ENCODE measurements at regions not wholly inside any gene's neighbourhood (a gene's known extent, or its start where the extent isn't known, plus 50 kb on each side); places are given as distances from the start of the nearest gene placed in this dataset.
"Not testable (repeated sequence)": the region's sequence is repeated elsewhere in the genome, so short reads cannot be mapped to it uniquely, and the experiment has no call there.

DNA sequence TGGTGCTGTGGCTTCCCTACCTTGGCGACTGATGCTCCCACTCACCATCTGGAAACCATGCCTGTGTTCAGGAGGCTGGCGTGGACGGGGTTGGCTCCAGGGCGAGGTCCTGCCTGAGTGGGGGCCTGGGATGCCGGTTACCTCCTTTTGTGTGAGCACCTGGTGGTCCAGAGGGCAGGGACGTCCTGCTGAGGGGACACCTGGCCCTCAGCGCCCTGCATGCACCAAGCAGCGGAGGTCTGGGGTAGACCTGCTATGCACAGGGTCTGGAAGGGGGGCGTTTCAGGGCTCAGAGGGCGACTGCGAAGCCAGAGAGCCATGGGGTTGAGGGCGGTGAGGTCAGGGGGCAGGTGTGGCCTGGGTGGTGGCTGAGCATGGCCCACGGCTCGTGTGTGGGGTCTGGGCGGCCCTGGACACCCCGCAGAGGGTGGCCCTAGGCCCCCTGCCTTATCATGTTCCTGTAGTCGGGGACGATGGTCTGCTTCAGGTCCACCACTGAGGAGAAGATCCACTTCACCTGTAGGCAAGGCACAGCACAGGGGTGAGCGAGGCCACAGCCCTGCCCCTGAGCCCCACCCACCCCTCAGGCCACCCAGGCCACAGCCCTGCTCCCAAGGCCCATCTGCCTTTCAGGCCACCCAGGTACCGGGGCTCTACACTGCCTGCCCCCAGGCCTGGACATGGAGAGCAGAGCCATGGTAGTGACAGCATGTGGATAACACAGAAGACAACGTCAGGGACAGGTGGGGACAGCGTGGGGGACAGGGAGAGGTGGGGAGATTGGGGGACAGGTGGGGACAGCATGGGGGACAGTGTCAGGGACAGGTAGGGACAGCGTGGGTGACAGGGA, 95.3 kb downstream of the TMEM121 start:
- DNase-seq (ENCODE audit: low spot score) = not testable (repeated sequence)

DNA sequence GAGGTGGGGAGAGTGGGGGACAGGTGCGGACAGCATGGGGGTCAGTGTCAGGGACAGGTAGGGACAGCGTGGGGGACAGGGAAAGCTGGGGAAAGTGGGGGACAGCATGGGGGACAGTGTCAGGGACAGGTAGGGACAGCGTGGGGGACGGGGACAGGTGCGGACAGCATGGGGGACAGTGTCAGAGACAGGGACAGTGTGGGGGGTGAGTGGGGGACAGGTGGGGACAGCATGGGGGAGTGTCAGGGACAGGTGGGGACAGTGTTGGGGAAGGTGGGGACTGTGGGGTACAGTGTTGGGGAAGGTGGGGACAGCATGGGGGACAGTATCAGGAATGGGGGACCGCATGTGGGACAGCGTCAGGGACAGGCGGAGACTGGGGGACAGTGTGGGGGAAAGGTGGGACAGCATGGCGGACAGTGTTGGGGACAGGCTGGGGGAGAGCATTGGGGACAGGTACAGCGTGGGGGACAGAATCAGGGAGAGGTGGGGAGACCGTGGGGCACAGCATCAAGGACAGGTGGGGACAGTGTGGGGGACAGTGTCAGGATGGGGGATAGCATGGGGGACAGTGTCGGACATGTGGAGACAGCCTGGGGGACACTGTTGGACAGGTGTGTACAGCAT, 96.1 kb downstream of the TMEM121 start:
- DNase-seq (ENCODE audit: low spot score) = no peak

DNA sequence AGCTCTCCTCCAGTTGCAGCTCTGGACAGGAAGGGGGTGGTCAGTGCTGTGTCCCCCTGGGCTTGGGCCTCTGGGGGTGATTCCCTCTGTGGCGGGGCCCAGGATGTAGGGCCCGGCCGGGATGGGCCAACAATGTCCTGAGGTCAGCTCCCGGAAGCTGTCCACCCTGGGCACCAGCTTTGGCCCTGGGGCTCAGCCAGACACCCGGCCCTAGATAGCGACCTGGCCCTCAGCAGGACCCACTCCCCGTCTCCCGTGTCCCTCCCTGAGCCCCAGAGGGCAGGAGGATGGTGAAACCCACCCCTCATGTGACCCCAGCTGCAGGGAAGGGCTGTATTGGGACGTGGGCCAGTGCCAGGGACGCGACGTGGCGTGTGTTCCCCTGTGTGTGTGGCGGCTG, 96.8 kb downstream of the TMEM121 start:
- DNase-seq (ENCODE audit: low spot score) = not testable (repeated sequence)

DNA sequence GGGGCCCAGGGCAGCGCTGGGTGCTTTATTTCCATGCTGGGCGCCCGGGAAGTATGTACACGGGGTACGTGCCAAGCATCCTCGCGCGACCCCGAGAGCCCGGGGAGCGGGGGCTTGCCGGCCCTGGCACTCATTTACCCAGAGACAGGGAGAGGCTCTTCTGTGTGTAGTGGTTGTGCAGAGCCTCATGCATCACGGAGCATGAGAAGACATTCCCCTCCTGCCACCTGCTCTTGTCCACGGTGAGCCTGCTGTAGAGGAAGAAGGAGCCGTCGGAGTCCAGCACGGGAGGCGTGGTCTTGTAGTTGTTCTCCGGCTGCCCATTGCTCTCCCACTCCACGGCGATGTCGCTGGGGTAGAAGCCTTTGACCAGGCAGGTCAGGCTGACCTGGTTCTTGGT, 98.0 kb downstream of the TMEM121 start:
- not testable (repeated sequence) for DNase-seq (ENCODE audit: low spot score)

DNA sequence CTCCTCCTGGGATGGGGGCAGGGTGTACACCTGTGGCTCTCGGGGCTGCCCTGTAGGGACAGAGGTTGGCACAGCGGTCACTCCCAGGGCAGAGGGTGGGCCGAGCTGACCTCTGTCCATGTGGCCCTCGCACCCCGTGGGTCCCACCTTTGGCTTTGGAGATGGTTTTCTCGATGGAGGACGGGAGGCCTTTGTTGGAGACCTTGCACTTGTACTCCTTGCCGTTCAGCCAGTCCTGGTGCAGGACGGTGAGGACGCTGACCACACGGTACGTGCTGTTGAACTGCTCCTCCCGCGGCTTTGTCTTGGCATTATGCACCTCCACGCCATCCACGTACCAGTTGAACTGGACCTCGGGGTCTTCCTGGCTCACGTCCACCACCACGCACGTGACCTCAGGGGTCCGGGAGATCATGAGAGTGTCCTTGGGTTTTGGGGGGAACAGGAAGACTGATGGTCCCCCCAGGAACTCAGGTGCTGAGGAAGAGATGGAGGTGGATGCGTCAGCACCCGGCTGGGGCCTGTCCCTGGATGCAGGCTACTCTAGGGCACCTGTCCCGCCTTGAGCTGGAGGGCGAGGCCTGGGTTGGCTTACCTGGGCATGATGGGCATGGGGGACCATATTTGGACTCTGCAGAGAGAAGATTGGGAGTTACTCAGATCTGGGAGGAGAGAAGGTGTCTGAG, 98.5 kb downstream of the TMEM121 start:
- not testable (repeated sequence) for DNase-seq (ENCODE audit: low spot score)

DNA sequence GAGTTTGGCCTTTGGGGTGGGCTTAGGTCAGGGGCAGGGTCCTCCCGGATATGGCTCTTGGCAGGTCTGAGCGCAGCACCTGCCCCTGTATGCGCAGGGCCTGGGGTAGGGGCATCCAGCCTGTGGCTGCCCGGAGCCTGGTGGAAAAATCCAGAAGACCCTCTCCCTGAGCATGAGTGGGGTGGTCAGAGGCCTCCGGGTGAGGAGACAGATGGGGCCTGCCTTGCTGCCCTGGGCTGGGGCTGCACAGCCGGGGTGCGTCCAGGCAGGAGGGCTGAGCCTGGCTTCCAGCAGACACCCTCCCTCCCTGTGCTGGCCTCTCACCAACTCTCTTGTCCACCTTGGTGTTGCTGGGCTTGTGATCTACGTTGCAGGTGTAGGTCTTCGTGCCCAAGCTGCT, 99.1 kb downstream of the TMEM121 start:
- not testable (repeated sequence) for DNase-seq (ENCODE audit: low spot score)

DNA sequence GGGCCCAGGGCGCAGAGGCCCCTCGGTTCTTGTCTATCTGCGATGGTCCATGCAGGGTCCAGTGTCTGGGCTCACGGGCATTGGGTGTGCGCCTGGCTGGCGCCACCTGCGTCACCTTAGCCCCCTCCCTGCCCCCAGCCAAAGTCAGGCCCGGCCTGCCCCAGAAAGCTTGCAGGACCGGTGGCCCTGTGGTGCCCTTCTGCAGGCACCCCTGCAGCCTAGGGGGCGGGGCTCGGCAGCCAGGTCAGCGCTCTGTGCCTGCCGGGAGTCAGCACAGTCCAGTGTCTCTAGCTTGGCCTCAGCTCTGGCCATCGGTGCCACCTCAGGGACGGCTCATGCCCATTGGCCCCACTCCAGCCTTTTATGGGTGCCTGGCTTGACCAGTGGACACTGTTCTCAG, 99.7 kb downstream of the TMEM121 start:
- not testable (repeated sequence) for DNase-seq (ENCODE audit: low spot score)

DNA sequence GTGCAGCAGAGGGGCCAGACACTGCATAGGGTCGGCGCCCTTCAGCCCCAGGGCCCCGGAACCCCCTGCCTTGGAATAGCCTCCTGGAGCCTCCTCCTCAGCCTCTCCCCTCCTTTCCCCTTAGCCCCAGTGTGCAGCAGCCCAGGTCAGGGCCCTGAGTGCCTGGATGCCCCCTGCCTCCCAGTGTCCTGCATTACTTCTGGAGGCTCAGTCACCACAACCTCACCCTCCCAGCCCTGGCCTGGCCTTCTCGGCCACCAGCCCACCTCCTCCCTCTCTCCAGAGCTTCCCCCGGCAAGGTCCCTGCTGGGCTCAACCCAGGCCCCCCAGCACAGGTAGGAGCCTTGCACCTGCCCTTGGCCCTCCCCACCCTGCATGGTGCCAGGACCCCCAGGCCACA, 100.3 kb downstream of the TMEM121 start:
- not testable (repeated sequence) for DNase-seq (ENCODE audit: low spot score)

DNA sequence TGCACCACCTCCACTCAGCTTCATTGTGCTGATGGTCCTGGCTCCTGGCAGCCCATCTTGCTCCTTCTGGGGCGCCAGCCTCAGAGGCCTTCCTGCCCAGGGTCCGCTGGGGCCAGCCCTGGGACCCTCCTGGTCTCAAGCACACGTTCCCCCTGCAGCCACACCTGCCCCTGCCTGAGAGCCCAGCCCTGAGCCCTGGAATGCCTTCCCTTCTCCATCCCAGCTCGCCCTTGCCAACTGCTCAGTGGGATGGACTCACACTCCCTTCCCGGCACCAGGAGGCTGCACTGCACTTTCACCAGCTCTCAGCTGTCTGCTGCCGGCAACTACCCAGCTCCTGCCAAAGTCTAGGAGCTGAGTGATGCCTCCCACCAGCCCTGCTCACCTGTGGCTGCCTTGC, 100.9 kb downstream of the TMEM121 start:
- DNase-seq (ENCODE audit: low spot score) = not testable (repeated sequence)

DNA sequence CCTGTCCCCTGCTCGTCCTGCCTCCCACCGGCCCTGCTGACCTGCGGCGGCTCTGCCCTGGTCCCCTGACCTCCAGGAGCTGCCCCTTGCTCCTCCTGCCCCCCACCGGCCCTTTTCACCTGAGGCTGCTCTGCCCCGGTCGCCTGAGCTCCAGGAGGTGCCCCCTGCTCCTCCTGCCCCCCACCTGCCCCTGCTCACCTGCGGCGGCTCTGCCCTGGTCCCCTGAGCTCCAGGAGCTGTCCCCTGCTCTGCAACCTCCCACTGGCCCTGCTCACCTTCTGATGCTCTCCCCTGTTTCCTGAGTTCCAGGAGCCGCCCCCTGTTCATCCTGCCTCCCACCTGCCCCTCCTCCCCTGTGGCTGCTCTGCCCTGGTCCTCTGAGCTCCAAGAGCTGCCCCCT, 101.3 kb downstream of the TMEM121 start:
- DNase-seq (ENCODE audit: low spot score) = no peak

DNA sequence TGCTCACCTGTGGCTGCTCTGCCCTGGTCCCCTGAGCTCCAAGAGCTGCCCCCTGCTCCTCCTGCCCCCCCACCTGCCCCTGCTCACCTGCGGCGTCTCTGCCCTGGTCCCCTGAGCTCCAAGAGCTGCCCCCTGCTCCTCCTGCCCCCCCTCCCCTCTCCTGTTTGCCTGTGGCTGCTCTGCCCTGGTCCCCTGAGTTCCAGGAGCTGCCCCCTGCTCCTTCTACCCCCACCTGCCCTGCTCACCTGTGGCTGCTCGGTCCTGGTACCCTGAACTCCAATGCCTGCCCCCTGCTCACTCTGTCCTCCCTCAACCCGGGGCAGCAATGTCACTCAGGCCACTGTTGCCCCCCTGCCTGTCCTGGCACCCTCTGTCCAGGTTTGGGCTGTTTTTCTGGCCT, 101.7 kb downstream of the TMEM121 start:
- DNase-seq (ENCODE audit: low spot score) = not testable (repeated sequence)

DNA sequence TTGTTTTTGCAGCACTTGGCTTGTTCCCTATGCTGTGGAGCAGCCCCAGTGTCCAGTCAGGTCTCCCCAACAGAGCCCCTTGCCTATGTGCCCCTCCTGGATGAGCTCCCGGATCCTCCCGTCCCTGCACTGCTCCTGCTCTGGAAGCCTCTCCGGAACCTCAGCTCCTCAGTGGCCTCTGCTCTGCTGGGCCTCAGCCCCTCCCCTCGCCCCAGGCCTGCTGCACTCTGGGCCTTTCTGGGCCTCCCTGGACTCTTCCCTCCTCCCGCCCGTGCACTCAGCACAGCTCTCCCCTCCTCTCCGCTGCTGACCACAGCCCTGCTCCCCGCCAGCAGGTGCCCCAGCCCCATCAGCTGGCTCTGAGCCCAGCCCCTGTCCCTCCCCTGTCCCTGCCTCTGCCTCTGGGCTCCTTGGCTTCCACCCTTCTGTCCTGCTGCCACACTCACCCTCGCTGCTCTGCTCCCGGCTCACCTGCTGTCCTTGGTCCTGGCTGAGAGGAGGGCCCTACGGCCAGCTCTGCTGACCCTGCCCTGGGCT, 102.2 kb downstream of the TMEM121 start:
- DNase-seq (ENCODE audit: low spot score) = not testable (repeated sequence)

DNA sequence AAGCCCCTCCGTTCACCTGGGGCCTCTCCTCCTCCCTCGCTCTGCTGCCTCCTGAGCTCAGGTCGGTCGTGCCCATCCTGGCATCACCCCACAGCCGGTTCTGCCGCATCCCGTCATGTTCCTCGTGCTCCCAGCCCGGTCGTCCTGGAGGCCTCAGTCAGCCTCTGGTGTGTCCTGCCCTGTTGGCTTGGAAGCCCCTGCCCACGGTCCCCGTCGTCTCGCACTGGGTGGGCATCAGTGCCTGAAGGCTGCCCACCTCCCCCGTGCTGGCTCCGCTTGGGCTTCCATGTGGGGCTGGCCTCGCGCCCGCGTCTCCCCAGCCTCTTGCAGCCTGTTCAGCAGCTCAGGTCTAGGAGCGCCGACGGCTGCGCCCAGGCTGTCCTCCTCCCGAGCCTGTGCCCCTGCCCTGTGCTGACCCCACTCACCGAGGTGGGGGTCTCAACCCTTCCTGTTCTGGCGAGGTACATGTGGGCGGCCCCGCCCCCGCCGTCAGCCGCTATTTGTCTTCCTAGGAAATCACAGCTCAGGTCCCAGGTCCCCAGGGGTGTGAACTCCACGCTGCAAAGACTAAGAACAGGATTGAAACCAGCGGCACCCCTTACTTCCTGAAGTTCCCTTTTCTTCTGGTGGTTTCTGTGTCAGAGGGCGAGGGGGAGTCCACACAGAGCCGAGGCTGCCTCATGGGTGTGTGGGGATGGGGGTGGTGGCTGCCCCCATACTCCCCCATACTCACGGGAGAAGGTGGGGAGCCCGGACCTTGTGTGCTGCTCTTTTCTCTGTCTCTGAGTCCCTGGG, 102.9 kb downstream of the TMEM121 start:
- DNase-seq (ENCODE audit: low spot score) = not testable (repeated sequence)

DNA sequence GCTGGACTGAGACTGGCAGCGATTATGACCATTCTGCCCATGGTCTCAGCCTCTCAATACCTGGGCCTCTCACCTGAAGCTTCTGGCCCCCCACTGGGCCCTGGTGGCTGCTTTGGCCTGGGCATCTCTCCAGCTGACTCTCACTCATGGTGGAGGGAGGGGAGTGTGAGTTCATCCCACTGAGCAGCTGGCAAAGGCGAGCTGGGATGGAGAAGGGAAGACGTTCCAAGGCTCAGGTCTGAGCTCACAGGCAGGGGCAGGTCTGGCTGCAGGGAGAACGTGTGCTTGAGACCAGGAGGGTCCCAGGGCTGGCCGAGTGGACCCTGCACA, 103.5 kb downstream of the TMEM121 start:
- no peak for DNase-seq (ENCODE audit: low spot score)

DNA sequence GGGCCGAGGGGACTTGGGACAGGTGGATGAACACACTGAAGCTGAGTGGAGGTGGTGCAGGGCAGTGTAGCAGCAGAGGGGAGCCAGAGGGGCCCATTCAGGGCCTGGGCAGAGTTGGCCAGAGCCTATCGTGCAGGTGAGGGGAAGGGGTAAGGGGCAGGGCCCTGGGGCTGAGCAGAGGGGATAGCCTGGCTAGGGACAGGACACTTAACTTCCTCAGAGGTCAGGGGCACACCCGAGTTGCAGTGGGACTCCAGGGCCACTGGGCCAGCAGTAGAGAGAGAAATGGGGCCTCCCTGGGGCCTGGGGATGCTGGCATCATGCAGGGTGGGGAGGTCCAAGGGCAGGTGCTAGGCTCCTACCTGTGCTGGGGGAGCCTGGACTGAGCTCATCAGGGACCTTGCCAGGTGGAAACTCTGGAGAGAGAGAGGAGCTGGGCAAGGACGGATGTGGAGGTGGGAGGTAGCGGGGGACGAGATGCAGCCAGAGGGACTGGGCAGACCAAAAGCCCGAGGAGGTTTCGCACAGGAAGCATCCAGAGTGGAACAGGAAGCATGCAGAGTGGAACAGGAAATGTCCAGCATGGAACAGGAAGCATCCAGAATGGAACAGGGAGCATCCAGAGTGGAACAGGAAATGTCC, 104.0 kb downstream of the TMEM121 start:
- DNase-seq (ENCODE audit: low spot score) = not testable (repeated sequence)

DNA sequence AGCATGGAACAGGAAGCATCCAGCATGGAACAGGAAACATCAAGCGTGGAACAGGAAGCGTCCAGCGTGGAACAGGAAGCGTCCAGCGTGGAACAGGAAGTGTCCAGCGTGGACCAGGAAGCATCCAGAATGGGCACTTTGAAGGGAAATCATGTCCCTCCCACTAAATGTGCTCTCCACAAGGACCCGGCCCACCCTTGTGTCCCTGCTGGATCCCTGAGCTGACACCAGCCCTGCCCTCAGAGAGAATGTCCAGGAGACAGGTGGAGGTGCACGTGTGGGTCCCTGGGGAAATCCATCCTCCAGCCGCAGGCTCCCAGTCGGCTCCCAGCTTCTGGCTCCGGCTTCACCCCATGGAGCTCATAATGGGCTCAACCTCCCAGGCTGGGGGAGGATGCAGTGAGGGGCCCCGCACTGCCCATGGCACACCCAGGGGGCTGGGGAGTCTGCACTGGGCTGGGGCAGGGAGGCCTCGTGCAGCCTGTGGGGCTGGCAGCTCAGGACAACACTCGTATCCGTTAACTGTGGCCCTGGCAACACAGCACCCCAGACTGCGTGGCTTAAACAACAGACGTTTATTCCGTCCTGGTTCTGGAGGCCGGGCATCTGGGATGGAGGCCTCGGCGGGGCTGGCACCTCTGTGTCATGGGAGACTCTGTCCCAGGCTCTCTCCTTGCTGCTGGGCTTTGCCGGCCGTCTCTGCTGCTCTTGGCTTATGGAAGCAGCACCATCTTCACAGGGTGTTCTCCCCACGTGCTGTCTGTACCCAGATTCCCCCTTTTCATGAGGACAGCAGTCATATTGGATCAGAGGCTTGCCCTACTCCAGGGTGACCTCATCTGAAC, 104.8 kb downstream of the TMEM121 start:
- DNase-seq (ENCODE audit: low spot score) = not testable (repeated sequence)

DNA sequence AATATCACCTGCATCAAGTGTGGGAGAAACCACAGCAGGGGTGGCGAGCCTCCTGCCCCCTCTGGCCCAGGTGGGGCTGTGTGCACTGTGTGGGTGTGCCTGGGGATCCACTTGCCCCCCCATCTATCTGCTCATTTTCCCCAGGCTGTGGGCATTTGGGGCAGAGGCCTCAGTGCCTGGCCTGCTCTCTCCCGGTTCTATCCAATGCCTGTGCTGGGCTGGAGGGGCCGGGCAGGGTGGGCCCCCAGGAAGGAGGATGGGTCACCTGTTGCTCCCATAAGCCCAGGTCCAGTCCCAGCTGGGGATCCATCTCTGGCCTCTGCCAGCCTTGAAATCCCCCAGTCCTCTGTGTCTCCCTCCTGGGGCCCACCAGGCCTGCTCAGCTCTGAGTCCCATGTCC, 105.6 kb downstream of the TMEM121 start:
- no peak for DNase-seq (ENCODE audit: low spot score)

DNA sequence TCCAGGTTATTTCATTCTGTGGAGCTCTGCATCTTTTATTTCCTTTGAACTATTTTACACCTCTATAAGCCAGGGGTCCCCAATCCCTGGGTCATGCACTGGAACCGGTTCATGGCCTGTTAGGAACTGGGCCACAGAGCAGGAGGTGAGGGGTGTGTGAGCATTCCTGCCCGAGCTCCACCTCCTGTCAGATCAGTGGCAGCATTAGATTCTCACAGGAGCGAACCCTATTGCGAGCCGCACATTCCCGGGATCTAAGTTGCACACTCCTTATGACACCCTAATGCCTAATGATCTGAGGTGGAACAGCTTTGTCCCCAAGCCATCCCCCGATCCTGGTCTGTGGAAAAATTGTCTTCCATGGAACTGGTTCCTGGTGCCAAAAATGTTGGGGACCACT, 107.2 kb downstream of the TMEM121 start:
- not testable (repeated sequence) for DNase-seq (ENCODE audit: low spot score)

DNA sequence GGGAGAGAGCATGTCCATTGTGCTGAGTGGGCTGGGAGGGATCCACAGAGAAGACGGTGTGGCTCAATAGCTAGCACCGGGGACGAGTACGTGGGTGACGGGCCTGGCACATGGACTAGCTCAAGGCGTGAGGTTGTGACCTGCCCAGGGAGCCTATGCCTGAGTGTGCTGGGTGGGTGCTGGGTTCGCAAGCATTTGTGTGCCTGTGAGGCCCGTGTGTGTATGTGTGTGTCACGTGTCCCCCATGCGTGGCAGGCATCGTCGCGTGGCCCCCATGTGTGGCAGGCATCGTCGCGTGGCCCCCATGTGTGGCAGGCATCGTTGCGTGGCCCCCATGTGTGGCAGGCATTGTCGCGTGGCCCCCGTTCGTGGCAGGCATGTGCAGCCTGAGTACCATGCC, 109.2 kb downstream of the TMEM121 start:
- no peak for DNase-seq (ENCODE audit: low spot score)

DNA sequence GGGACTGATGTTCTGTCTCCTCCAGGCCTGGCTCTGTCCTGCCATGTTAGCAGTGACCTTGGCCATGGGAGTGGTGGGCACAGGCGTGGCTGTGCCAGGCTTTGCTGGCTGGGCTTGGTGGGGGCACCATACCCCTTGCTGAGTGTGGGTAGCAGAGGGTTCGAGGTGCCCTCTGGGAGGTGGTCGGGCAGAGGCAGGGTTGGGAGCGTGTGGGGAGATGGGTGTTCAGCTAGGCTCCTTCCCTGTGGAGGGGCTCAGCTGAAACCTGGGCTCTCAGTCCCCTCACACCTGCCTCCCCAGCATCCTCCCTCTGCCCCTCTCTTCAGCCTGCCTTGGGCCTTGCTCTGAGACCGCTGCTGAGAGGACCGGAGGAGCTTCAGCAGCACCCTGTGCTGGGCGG, 109.6 kb downstream of the TMEM121 start:
- not testable (repeated sequence) for DNase-seq (ENCODE audit: low spot score)

DNA sequence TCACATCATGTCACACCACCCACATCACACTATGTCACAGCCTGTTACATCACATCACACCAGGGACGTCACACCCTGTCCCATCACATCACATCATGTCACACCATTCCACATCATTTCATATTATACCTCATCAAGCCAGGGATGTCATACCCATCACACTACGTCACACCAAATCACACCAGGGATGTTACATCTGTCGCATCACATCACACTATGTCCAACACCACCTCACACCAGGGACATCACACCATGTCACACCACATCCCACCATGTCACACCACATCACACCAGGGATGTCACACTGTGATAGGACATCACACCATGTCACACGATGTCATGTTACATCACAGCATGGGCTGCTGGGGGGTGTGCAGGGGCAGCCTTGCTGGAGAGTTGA, 110.6 kb downstream of the TMEM121 start:
- no peak for DNase-seq (ENCODE audit: low spot score)
